Stomach (tissue), 8 donors: ENCODE measurements at regions not wholly inside any gene's neighbourhood (a gene's known extent, or its start where the extent isn't known, plus 50 kb on each side); places are given as distances from the start of the nearest gene placed in this dataset.

Experiments
- DNase-seq, 2 donors: peaks; one replicate each; pipeline versions ENCODE4 v3.0.0 to v3.0.0-alpha.2; 2013 to 2019
- H3K27ac ChIP-seq, 5 donors: fragments of 200-600 bp in 4 of 5; sonication (generic) in 4 of 5; one replicate each; pipeline ENCODE4 v1.5.1; 2013 to 2019; ENCODE audit warnings: mild to moderate bottlenecking in 1 of 5, moderate library complexity in 1 of 5
- H3K27me3 ChIP-seq, 3 donors: fragments of 200-600 bp; sonication (generic); one replicate each; pipeline ENCODE4 v1.5.1; 2017 to 2019; ENCODE audit warnings: mixed run types in 1 of 3
- H3K36me3 ChIP-seq, 4 donors: fragments of 200-600 bp; sonication (generic); 1 replicate in 3 of 4; 2 replicates in 1 of 4; pipeline ENCODE4 v1.5.1; 2016 to 2019
- H3K4me1 ChIP-seq, 4 donors: fragments of 200-600 bp; sonication (generic); one replicate each; pipeline ENCODE4 v1.5.1; 2016 to 2019
- H3K4me3 ChIP-seq, 4 donors: fragments of 200-600 bp; sonication (generic) in 3 of 4; one replicate each; pipeline ENCODE4 v1.5.1; 2016 to 2019; ENCODE audit warnings: mild to moderate bottlenecking in 1 of 4
- H3K9me3 ChIP-seq, 4 donors: fragments of 200-600 bp; sonication (generic); one replicate each; pipeline ENCODE4 v1.5.1; 2016 to 2019
- EP300 ChIP-seq: sonication (generic); formaldehyde crosslinking; IDR thresholded peaks from one replicate; pipeline ENCODE4 v1.6.1; 2017; ENCODE audit warnings: antibody characterized with exemption
- POLR2A ChIP-seq, 4 donors: fragments of 450-650 bp; IDR thresholded peaks; one replicate each; pipeline ENCODE4 v1.6.1; 2016; ENCODE audit warnings: antibody characterized with exemption in 4 of 4, control low read depth in 2 of 4, mild to moderate bottlenecking in 1 of 4, moderate library complexity in 1 of 4
- POLR2AphosphoS5 ChIP-seq, 3 donors: sonication (generic); formaldehyde crosslinking; IDR thresholded peaks; one replicate each; pipeline ENCODE4 v1.6.1; 2016; ENCODE audit warnings: antibody characterized with exemption in 3 of 3
- WGBS, 5 donors: extraction: QIAGEN DNeasy Blood & Tissue Kit in 3 of 5; methylation state at CpG; one replicate each; pipeline versions ENCODE4 v1.1.5 to v1.1.7; 2013 to 2018; 5-methylcytosine and 5-hydroxymethylcytosine counted together
- intact Hi-C: fragments of 100-400 bp; cut with DNase I; formaldehyde crosslinking; loops from one replicate; pipeline ENCODE4 v1.15.1; 2023; ENCODE audit warnings: low total_unique reads
- TF ChIP-seq, protein P1 (sequence below), 7 experiments: fragments of 450-650 bp in 4 of 7; fragments of 200-600 bp in 3 of 7; sonication (generic) in 3 of 7; IDR thresholded peaks; one replicate each; pipeline ENCODE4 v1.5.1; 2016 to 2019; ENCODE audit warnings: antibody characterized with exemption in 7 of 7, control low read depth in 2 of 7, mild to moderate bottlenecking in 1 of 7
- donor health status: healthy with polysubstance abuse.
- donor health status: Bipolar disorder and iron deficiency.
- donor health status: healthy.

DNA sequence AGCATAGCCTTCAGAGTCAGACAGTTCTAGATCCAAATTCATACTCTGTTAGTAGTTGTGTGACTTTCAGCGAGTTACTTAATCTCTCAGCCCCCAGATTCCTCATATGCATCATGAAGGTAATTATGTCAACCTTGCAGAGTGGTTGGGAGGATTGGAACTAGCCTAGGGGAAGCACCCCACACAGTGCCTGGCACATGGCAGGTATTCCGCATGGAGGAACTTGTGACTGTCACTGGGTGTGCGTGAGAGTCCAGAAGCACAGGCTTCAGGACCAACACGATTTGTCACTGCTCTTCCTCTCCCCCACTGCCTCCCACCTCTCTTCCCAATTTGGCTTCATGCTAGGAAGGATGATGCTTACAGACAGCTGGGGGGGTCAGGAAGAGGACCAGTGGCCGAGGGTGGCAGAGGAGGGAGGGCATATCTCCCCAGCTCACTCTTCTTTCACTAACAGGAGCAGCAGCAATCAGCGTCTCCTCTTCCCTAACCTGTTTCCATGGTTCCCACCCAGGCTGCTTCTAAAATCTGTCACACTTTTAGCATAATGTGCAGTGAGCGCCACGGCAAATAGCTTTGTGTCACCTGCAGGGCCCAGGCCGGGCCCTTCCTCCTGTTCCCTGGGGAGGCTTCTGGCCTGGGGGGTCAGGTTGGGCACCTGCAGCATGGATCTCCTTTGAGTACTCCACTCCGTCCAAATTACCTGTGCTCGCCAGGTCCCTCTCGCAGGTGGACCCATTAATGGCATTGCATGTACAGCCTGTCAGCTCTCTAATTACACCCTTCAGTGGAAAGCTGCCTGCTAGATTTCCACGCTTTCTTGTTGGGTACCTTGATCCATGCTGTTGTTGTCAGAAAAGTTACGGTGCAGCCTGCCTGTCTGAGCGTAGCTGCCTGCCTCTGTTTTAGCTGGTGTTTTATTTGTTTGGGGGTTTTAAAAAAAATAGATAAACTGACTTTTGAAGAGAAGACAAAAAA lies 400.4 kb downstream of the NXPE2 start:
- Histone ChIP-seq H3K4me1 (no peaks in the 10 kb centered on the region), H3K4me3 (no peak overlapping the region), H3K36me3 (no peaks in the 10 kb centered on the region), H3K27ac (no peak overlapping the region), H3K9me3 (no peaks in the 10 kb centered on the region), H3K27me3 (peaks cover 0 to 38% (median 0%) of the 10 kb centered on the region in 3 donors)
- intact Hi-C loops, result no loop called here
- DNase-seq, result peak in 1 of 2 donors; percentile 18
- 63 to 75% (median 68%) methylated on average over 15 of the region's 15 CpGs for WGBS, 5 donors
- no peak for TF ChIP-seq POLR2A (IDR thresholded peaks at IDR 0.05)
- no peak for TF ChIP-seq POLR2AphosphoS5 (IDR thresholded peaks at IDR 0.05)
- no peak for TF ChIP-seq EP300
- TF ChIP-seq, protein P1, sequence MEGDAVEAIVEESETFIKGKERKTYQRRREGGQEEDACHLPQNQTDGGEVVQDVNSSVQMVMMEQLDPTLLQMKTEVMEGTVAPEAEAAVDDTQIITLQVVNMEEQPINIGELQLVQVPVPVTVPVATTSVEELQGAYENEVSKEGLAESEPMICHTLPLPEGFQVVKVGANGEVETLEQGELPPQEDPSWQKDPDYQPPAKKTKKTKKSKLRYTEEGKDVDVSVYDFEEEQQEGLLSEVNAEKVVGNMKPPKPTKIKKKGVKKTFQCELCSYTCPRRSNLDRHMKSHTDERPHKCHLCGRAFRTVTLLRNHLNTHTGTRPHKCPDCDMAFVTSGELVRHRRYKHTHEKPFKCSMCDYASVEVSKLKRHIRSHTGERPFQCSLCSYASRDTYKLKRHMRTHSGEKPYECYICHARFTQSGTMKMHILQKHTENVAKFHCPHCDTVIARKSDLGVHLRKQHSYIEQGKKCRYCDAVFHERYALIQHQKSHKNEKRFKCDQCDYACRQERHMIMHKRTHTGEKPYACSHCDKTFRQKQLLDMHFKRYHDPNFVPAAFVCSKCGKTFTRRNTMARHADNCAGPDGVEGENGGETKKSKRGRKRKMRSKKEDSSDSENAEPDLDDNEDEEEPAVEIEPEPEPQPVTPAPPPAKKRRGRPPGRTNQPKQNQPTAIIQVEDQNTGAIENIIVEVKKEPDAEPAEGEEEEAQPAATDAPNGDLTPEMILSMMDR (IDR thresholded peaks at IDR 0.05), result no peak

DNA sequence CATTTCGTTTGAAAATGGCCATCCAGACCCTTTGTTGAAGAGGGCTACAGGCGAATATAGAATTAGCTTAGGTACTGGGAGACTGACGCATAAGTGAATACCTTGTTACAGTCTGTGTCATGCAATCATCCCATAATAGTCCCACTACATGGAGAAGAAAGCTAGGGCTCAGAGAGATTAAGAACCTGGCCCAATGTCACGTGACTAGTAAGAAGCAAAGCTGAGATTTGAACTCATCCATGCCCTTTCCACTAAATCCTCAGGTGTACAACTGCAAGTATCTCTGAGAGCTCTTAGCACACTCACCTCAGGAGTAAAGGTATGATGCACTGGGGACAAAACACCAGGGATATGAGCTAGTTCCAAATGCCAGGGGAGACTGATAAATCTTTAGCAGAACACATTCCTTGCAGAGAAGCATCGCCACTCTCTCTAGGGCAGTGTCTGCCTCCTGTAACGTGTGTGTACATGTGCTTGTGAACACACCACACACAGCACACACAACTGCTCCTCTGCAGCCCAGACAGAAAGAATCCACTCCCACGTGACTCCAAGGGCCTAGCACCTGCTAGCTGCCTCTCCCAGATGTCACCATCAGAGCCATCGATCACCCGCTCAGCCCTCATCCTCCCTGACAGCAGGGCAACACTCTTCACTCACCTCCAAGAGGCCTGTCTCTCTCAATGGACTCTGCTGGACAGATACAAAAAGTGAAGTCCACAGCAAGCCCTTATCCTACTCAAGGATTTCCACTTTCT lies 402.8 kb downstream of the NXPE2 start:
- DNase-seq, result no peak
- intact Hi-C loops, result no loop called here
- H3K9me3 ChIP-seq, result no peaks in the 10 kb centered on the region
- H3K36me3 ChIP-seq, result no peaks in the 10 kb centered on the region
- H3K27ac ChIP-seq, result no peak overlapping the region
- WGBS, 5 donors, result 76 to 84% (median 78%) methylated on average over 9 of the region's 9 CpGs
- no peaks in the 10 kb centered on the region for H3K4me1 ChIP-seq
- TF ChIP-seq POLR2A (IDR thresholded peaks at IDR 0.05) (no peak), EP300 (no peak), POLR2AphosphoS5 (IDR thresholded peaks at IDR 0.05) (no peak)
- TF ChIP-seq, protein P1 (IDR thresholded peaks at IDR 0.05), result no peak
- H3K27me3 ChIP-seq, result peaks cover 0 to 42% (median 0%) of the 10 kb centered on the region in 3 donors
- H3K4me3 ChIP-seq, result no peak overlapping the region

- intact Hi-C loops, result no loop called here
- no peak for DNase-seq
Measured at GRCh38 chr11:115081972-115082371, 403.6 kb downstream of the NXPE2 start.

More at GRCh38 chr11:115081972-115082371, 403.6 kb downstream of the NXPE2 start:
- Histone ChIP-seq H3K27me3 (peaks cover 0 to 36% (median 0%) of the 10 kb centered on the region in 3 donors), H3K4me1 (no peaks in the 10 kb centered on the region), H3K9me3 (no peaks in the 10 kb centered on the region), H3K27ac (no peak overlapping the region), H3K4me3 (no peak overlapping the region), H3K36me3 (no peaks in the 10 kb centered on the region)
- 43 to 73% (median 53%) methylated on average over 1 to 2 of the region's 2 CpGs for WGBS, 5 donors
- TF ChIP-seq, protein P1 (IDR thresholded peaks at IDR 0.05), result no peak
- TF ChIP-seq POLR2AphosphoS5 (IDR thresholded peaks at IDR 0.05), result no peak
- no peak for TF ChIP-seq EP300
- no peak for TF ChIP-seq POLR2A (IDR thresholded peaks at IDR 0.05)
